IMR-90 (cell line): ENCODE measurements at regions not wholly inside any gene's neighbourhood (a gene's known extent, or its start where the extent isn't known, plus 50 kb on each side); places are given as distances from the start of the nearest gene placed in this dataset.

ENCODE experiments used
- ATAC-seq: fragments of 200-7000 bp; cut with Tn5 transposase; 2 replicates; pipeline ENCODE4 v1.9.1; 2020; ENCODE audit warnings: low read depth, mild to moderate bottlenecking, moderate library complexity
- BruUV-seq: library from RNA; stranded (reverse); fragments of 400-500 nt; replicated peaks from 2 replicates; lab custom pipeline; 2021; lab: Mats Ljungman, UMichigan
- CTCF ChIA-PET: fragments of 300-600 bp; formaldehyde crosslinking; extraction: SDS; loops from one replicate; lab custom pipeline; 2021; ENCODE audit warnings: antibody characterized with exemption; lab: Yijun Ruan, JAX
- POLR2A ChIA-PET: fragments of 300-600 bp; sonication (Branson Sonifier 250); formaldehyde crosslinking; loops from one replicate; lab custom pipeline; 2022; ENCODE audit warnings: antibody characterized with exemption; ENCODE audit not compliant: unreplicated experiment; lab: Charles Lee
- DNase-seq: peaks from one replicate; pipeline ENCODE4 v3.0.0; 2013
- H2AFZ ChIP-seq: replicated peaks from 2 replicates; pipeline ENCODE3; 2013; ENCODE audit warnings: low read length, mild to moderate bottlenecking; ENCODE audit not compliant: poor library complexity
- H2AK5ac ChIP-seq: 2 replicates; pipeline ENCODE4 v1.6.1; 2013; ENCODE audit warnings: low read depth, low read length, inconsistent platforms
- H2AK9ac ChIP-seq: replicated peaks from 2 replicates; pipeline ENCODE3; 2013; ENCODE audit warnings: mild to moderate bottlenecking, low read depth, low read length, moderate library complexity; ENCODE audit not compliant: poor library complexity
- H2BK120ac ChIP-seq: 2 replicates; pipeline ENCODE4 v1.6.1; 2013; ENCODE audit warnings: low read depth, low read length, inconsistent platforms
- H2BK15ac ChIP-seq: 3 replicates; pipeline ENCODE4 v1.6.1; 2013; ENCODE audit warnings: low read depth, low read length, inconsistent platforms
- H2BK20ac ChIP-seq: 2 replicates; pipeline ENCODE4 v1.6.1; 2013; ENCODE audit warnings: low read depth, mild to moderate bottlenecking, inconsistent platforms, low read length, moderate library complexity
- H2BK5ac ChIP-seq: 2 replicates; pipeline ENCODE4 v1.6.1; 2013; ENCODE audit warnings: mild to moderate bottlenecking, low read depth, low read length, inconsistent platforms; ENCODE audit not compliant: poor library complexity, severe bottlenecking
- H3K14ac ChIP-seq: replicated peaks from 2 replicates; pipeline ENCODE4 v1.6.1; 2013; ENCODE audit warnings: low read depth, low read length, inconsistent platforms
- H3K18ac ChIP-seq: 2 replicates; pipeline ENCODE4 v1.6.1; 2013; ENCODE audit warnings: low read depth, low read length, control low read depth
- H3K23ac ChIP-seq: 2 replicates; pipeline ENCODE4 v1.6.1; 2013; ENCODE audit warnings: low read depth, low read length, inconsistent platforms
- H3K27ac ChIP-seq: 2 replicates; pipeline ENCODE4 v1.5.1; 2013; ENCODE audit warnings: mild to moderate bottlenecking, control low read depth, low read length; ENCODE audit not compliant: insufficient read depth
- H3K27me3 ChIP-seq: 2 replicates; pipeline ENCODE4 v1.6.1; 2013; ENCODE audit warnings: low read length; ENCODE audit not compliant: control insufficient read depth, insufficient read depth
- H3K36me3 ChIP-seq: 2 replicates; pipeline ENCODE4 v1.6.1; 2013; ENCODE audit warnings: low read length, mixed read lengths; ENCODE audit not compliant: control insufficient read depth, insufficient read depth
- H3K4ac ChIP-seq: 2 replicates; pipeline ENCODE4 v1.6.1; 2013; ENCODE audit warnings: low read depth, low read length, inconsistent platforms
- H3K4me1 ChIP-seq: 2 replicates; pipeline ENCODE4 v1.6.1; 2013; ENCODE audit warnings: low read length, mixed read lengths; ENCODE audit not compliant: control insufficient read depth, insufficient read depth
- H3K4me2 ChIP-seq: 2 replicates; pipeline ENCODE4 v1.6.1; 2013; ENCODE audit warnings: low read depth, mild to moderate bottlenecking, control low read depth, low read length, moderate library complexity
- H3K4me3 ChIP-seq: 2 replicates; pipeline ENCODE4 v1.5.1; 2013; ENCODE audit warnings: low read depth, mild to moderate bottlenecking, control low read depth, low read length, moderate library complexity; ENCODE audit not compliant: insufficient read depth
- H3K56ac ChIP-seq: 2 replicates; pipeline ENCODE4 v1.6.1; 2013; ENCODE audit warnings: low read length, inconsistent platforms; ENCODE audit not compliant: insufficient read depth; ENCODE audit errors: extremely low read depth
- H3K79me1 ChIP-seq, 2 experiments: 2 replicates each; pipeline ENCODE4 v1.6.1; 2013; ENCODE audit warnings: low read length in 2 of 2, inconsistent platforms in 1 of 2, low read depth in 1 of 2
- H3K9ac ChIP-seq: 2 replicates; pipeline ENCODE4 v1.6.1; 2013; ENCODE audit warnings: low read depth, low read length, control low read depth
- H3K9me1 ChIP-seq: 2 replicates; pipeline ENCODE4 v1.6.1; 2013; ENCODE audit warnings: low read length, inconsistent platforms; ENCODE audit not compliant: insufficient read depth
- H3K9me3 ChIP-seq: 2 replicates; pipeline ENCODE4 v1.6.1; 2013; ENCODE audit warnings: low read length; ENCODE audit not compliant: control insufficient read depth, insufficient read depth
- H4K20me1 ChIP-seq: 2 replicates; pipeline ENCODE4 v1.6.1; 2013; ENCODE audit warnings: low read length, inconsistent platforms; ENCODE audit not compliant: insufficient read depth
- H4K5ac ChIP-seq: 2 replicates; pipeline ENCODE4 v1.6.1; 2013; ENCODE audit warnings: mild to moderate bottlenecking, low read depth, low read length, control low read depth
- H4K8ac ChIP-seq, 2 experiments: 2 replicates each; pipeline ENCODE4 v1.6.1; 2013; ENCODE audit warnings: low read depth in 2 of 2, low read length in 2 of 2, control low read depth in 1 of 2, inconsistent platforms in 1 of 2
- H4K91ac ChIP-seq: 2 replicates; pipeline ENCODE4 v1.6.1; 2013; ENCODE audit warnings: low read depth, low read length, inconsistent platforms; ENCODE audit not compliant: insufficient read depth
- BHLHE40 ChIP-seq: fragments of 150-350 bp; IDR thresholded peaks from 2 replicates; pipeline ENCODE4 v1.6.1; 2016; ENCODE audit warnings: mild to moderate bottlenecking, low read depth, low read length
- CEBPB ChIP-seq: IDR thresholded peaks from 2 replicates; pipeline ENCODE4 v1.6.1; 2012; ENCODE audit warnings: low read depth, low read length, improper control_type of control experiment
- CHD1 ChIP-seq: IDR thresholded peaks from 2 replicates; pipeline ENCODE4 v1.6.1; 2012; ENCODE audit warnings: low read depth, low read length, improper control_type of control experiment
- FOS ChIP-seq: fragments of 150-350 bp; IDR thresholded peaks from 2 replicates; pipeline ENCODE4 v1.6.1; 2016; ENCODE audit warnings: low read depth, low read length
- MAFK ChIP-seq: IDR thresholded peaks from 2 replicates; pipeline ENCODE4 v1.6.1; 2012; ENCODE audit warnings: low read depth, low read length, improper control_type of control experiment
- MAZ ChIP-seq: IDR thresholded peaks from 2 replicates; pipeline ENCODE4 v1.6.1; 2012; ENCODE audit warnings: low read depth, mild to moderate bottlenecking, low read length, improper control_type of control experiment, moderate library complexity, borderline replicate concordance
- MXI1 ChIP-seq: IDR thresholded peaks from 2 replicates; pipeline ENCODE4 v1.6.1; 2012; ENCODE audit warnings: low read depth, mild to moderate bottlenecking, low read length, moderate library complexity, borderline replicate concordance
- NFE2L2 ChIP-seq: fragments of 150-350 bp; IDR thresholded peaks from 2 replicates; pipeline ENCODE4 v1.6.1; 2016; ENCODE audit warnings: low read depth, mild to moderate bottlenecking, low read length
- POLR2A ChIP-seq: IDR thresholded peaks from 2 replicates; pipeline ENCODE4 v1.6.1; 2012; ENCODE audit warnings: mild to moderate bottlenecking, low read depth, low read length
- RCOR1 ChIP-seq: IDR thresholded peaks from 2 replicates; pipeline ENCODE4 v1.6.1; 2012; ENCODE audit warnings: mild to moderate bottlenecking, low read length, improper control_type of control experiment; ENCODE audit not compliant: insufficient replicate concordance
- SMC3 ChIP-seq: fragments of 150-350 bp; IDR thresholded peaks from 2 replicates; pipeline ENCODE4 v1.6.1; 2016; ENCODE audit warnings: low read depth, mild to moderate bottlenecking, antibody characterized with exemption, low read length, moderate library complexity
- WGBS, 2 experiments: methylation state at CpG; one replicate each; pipeline versions ENCODE4 v1.1.5 to v1.1.7; 2013; ENCODE audit warnings: missing lambda C conversion rate in 2 of 2; ENCODE audit not compliant: insufficient read length in 1 of 2; ENCODE audit errors: extremely low coverage in 2 of 2; 5-methylcytosine and 5-hydroxymethylcytosine counted together
- dilution Hi-C: fragments of 300-500 bp; cut with HindIII; formaldehyde crosslinking; loops from one replicate; pipeline ENCODE4 v1.14.3; 2018; ENCODE audit warnings: low sequenced_read_pairs; ENCODE audit not compliant: unreplicated experiment
- in situ Hi-C: fragments of 300-500 bp; cut with MboI; formaldehyde crosslinking; loops from 3 replicates; pipeline ENCODE4 v1.14.3; 2019; ENCODE audit warnings: low sequenced_read_pairs, inconsistent platforms, mixed read lengths
- intact Hi-C: fragments of 100-400 bp; cut with micrococcal nuclease; formaldehyde crosslinking; loops from 2 replicates; pipeline ENCODE4 v1.10.0; 2022
- TF ChIP-seq, protein P1 (sequence below): fragments of 150-350 bp; IDR thresholded peaks from 2 replicates; pipeline ENCODE4 v1.6.1; 2017; ENCODE audit warnings: mild to moderate bottlenecking, antibody characterized with exemption, low read length, low read depth
- TF ChIP-seq, protein P2 (sequence below): conservative IDR thresholded peaks from 2 replicates; pipeline ENCODE4 v1.5.1; 2012; ENCODE audit warnings: mild to moderate bottlenecking, low read depth, low read length, improper control_type of control experiment
- TF ChIP-seq, protein P3 (sequence below): fragments of 150-350 bp; IDR thresholded peaks from 2 replicates; pipeline ENCODE4 v1.6.1; 2016; ENCODE audit warnings: low read depth, mild to moderate bottlenecking, low read length, moderate library complexity, borderline replicate concordance

DNA sequence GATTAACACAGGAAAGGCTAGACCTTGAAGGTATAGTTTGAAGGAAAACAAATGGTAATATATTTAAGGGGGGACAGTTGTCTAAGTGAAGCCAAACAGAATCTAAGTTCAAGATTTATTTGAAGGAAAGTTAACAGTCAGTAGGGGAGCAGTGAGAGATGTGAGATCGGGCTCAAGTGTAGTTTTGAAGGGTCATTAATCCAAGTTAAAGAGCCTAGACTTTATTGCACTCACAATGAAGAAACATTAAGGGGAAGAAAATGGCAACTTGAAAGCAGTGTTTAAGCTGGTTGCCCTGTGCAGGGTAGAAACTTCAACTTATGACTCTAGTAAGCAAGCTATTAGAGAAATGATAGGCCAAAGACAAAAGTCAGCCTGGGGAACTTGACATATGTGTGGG is 1952.2 kb downstream of the PCDH7 start:
- H2BK120ac ChIP-seq: no peak overlapping the region
- H3K9ac ChIP-seq: no peak overlapping the region
- no peak overlapping the region for H4K91ac ChIP-seq
- no peak overlapping the region for H3K18ac ChIP-seq
- H3K4me1 ChIP-seq: no peaks in the 10 kb centered on the region
- H4K8ac ChIP-seq: no peak overlapping the region
- ATAC-seq (no peak), DNase-seq (no peak)
- no peak overlapping the region for H4K5ac ChIP-seq
- H3K36me3 ChIP-seq: no peaks in the 10 kb centered on the region
- peaks cover 4% of the 10 kb centered on the region; the same call in 1 of the 2 replicates for H3K9me3 ChIP-seq
- no peaks in the 10 kb centered on the region for H3K79me1 ChIP-seq
- H3K14ac ChIP-seq: no peak overlapping the region
- no peaks in the 10 kb centered on the region for H3K9me1 ChIP-seq
- no peak overlapping the region for H3K4ac ChIP-seq
- no peak overlapping the region for H3K4me2 ChIP-seq
- no peak overlapping the region for H2BK5ac ChIP-seq
- H3K27ac ChIP-seq: no peak overlapping the region
- no peak overlapping the region for H2AK5ac ChIP-seq
- H4K20me1 ChIP-seq: no peaks in the 10 kb centered on the region
- dilution Hi-C loops: no loop called here
- POLR2A ChIA-PET: no interaction called here
- intact Hi-C loops: no loop called here
- H2AK9ac ChIP-seq: no peak overlapping the region
- no peak overlapping the region for H3K23ac ChIP-seq
- CTCF ChIA-PET: no interaction called here
- no CpG with 5 or more reads among the region's 1 CpG for WGBS, 2 experiments
- no peak overlapping the region for H3K4me3 ChIP-seq
- no peak overlapping the region for H2BK20ac ChIP-seq
- H2BK15ac ChIP-seq: no peak overlapping the region
- BruUV-seq: no TSS peak
- in situ Hi-C loops: no loop called here
- no peak overlapping the region for H2AFZ ChIP-seq
- TF ChIP-seq POLR2A (no peak), MAZ (no peak), MAFK (no peak), MXI1 (no peak), NFE2L2 (no peak), SMC3 (no peak), BHLHE40 (no peak), FOS (no peak), CHD1 (no peak), RCOR1 (no peak), CEBPB (no peak)
- TF ChIP-seq, protein P1, sequence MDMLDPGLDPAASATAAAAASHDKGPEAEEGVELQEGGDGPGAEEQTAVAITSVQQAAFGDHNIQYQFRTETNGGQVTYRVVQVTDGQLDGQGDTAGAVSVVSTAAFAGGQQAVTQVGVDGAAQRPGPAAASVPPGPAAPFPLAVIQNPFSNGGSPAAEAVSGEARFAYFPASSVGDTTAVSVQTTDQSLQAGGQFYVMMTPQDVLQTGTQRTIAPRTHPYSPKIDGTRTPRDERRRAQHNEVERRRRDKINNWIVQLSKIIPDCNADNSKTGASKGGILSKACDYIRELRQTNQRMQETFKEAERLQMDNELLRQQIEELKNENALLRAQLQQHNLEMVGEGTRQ: no peak
- TF ChIP-seq, protein P2, sequence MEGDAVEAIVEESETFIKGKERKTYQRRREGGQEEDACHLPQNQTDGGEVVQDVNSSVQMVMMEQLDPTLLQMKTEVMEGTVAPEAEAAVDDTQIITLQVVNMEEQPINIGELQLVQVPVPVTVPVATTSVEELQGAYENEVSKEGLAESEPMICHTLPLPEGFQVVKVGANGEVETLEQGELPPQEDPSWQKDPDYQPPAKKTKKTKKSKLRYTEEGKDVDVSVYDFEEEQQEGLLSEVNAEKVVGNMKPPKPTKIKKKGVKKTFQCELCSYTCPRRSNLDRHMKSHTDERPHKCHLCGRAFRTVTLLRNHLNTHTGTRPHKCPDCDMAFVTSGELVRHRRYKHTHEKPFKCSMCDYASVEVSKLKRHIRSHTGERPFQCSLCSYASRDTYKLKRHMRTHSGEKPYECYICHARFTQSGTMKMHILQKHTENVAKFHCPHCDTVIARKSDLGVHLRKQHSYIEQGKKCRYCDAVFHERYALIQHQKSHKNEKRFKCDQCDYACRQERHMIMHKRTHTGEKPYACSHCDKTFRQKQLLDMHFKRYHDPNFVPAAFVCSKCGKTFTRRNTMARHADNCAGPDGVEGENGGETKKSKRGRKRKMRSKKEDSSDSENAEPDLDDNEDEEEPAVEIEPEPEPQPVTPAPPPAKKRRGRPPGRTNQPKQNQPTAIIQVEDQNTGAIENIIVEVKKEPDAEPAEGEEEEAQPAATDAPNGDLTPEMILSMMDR: no peak
- TF ChIP-seq, protein P3, sequence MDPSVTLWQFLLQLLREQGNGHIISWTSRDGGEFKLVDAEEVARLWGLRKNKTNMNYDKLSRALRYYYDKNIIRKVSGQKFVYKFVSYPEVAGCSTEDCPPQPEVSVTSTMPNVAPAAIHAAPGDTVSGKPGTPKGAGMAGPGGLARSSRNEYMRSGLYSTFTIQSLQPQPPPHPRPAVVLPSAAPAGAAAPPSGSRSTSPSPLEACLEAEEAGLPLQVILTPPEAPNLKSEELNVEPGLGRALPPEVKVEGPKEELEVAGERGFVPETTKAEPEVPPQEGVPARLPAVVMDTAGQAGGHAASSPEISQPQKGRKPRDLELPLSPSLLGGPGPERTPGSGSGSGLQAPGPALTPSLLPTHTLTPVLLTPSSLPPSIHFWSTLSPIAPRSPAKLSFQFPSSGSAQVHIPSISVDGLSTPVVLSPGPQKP: no peak
- no peak overlapping the region for H3K56ac ChIP-seq
- no peaks in the 10 kb centered on the region for H3K27me3 ChIP-seq
